ENCODE measurements at regions not wholly inside any gene's neighbourhood (a gene's known extent, or its start where the extent isn't known, plus 50 kb on each side); places are given as distances from the start of the nearest gene placed in this dataset.

GRCh38 chr2:7803515-7803914, 878.3 kb upstream of the ID2 start:
- no peaks in the 10 kb centered on the region for H3K36me3 Mint-ChIP-seq (ENCODE audit: insufficient read depth)
- H3K27ac Mint-ChIP-seq = no peak overlapping the region
- no peaks in the 10 kb centered on the region for H3K4me1 Mint-ChIP-seq (ENCODE audit: low read depth in 2 of 2)
- DNase-seq (no peak), ATAC-seq (replicated peaks) (no peak)
- H3K9me3 Mint-ChIP-seq = peaks cover 2 to 8% of the 10 kb centered on the region in 2 donors
- no peak overlapping the region for H3K4me3 Mint-ChIP-seq
- no peaks in the 10 kb centered on the region for H3K27me3 Mint-ChIP-seq

DNA sequence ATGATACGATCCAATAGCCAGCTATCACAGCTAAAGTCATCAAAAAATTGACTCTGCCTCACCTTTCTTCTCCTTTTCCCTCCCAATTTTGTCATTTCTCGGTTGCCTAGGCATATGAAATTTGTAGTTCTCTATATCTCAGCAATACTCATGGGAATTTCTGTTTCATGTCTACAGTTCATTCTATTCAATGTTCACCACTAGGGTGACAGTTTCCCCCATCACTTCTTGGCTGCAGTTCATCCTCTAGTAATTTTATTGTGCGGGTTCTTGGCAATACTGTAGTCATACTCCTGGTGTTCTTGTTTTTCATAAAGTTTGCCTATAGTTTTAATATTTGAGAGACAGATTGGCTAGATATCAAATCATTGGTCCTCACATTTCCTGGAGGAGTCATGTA, 872.2 kb upstream of the ID2 start:
- ATAC-seq (replicated peaks) = no peak
- no peak for DNase-seq
- no peak overlapping the region for H3K4me3 Mint-ChIP-seq
- H3K27ac Mint-ChIP-seq = no peak overlapping the region
- H3K9me3 Mint-ChIP-seq = peaks cover under 1 to 3% of the 10 kb centered on the region in 2 donors
- no peaks in the 10 kb centered on the region for H3K27me3 Mint-ChIP-seq
- no peaks in the 10 kb centered on the region for H3K36me3 Mint-ChIP-seq (ENCODE audit: insufficient read depth)
- H3K4me1 Mint-ChIP-seq (ENCODE audit: low read depth in 2 of 2) = peaks cover 0 to 6% of the 10 kb centered on the region in 2 donors

DNA sequence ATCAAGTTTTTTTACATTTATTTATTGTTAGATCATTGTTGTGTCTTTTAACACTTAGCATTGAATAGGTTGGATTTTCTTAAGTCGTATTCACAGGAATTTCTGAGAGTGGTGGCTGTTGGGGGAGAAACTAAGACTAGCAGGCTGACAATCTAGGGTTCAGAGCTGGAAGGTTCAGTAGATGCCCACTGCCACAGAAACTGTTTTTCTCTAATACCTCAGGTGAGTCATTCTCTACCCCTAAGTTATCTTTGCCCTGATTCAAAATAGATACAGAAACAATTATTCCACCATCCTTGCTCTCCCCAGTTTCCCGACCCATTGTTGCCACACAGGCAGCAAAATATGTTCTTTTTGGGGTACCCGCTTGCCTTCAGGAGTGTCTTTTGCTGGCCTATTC, 870.8 kb upstream of the ID2 start:
- no peak for ATAC-seq (replicated peaks)
- no peak for DNase-seq
- Mint-ChIP-seq H3K36me3 (ENCODE audit: insufficient read depth) (no peaks in the 10 kb centered on the region), H3K4me1 (ENCODE audit: low read depth in 2 of 2) (peaks cover 0 to 6% of the 10 kb centered on the region in 2 donors), H3K27me3 (no peaks in the 10 kb centered on the region), H3K27ac (no peak overlapping the region), H3K4me3 (no peak overlapping the region), H3K9me3 (peaks cover 2 to 6% of the 10 kb centered on the region in 2 donors)

DNA sequence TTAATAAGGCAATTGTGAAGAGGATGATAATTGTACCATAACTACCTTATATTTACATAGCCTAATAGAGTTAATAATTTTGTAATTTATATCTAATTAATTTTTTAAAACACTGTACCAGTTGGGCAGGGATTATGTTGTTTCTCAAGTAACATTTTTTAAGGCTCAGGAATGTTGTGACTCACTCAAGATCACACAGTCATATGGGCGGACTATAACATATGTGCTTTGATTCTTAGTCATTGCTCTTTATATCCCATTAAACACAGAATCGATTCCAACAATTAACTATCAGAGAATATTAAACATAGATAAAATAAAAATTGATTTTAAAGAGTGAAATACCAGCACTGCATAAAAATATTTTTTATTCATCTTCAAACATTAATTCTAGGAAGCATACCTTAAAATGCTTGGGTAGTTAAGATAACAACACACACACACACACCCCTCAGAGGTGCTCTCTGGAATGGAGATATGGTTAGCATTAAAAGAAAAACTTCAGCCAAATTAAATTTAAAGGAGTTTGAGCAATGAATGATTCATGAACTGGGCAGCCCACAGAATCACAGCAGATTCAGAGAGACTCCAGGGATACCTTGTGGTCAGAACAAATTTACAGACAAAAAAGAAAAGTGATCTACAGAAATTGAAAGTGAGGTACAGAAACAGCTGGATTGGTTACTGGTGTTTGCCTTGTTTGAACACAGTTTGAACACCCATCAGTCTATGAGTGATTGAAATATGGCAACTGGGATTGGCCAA, 869.4 kb upstream of the ID2 start:
- no peak overlapping the region for H3K27ac Mint-ChIP-seq
- DNase-seq (no peak), ATAC-seq (replicated peaks) (no peak)
- H3K27me3 Mint-ChIP-seq = peaks cover 0 to under 1% of the 10 kb centered on the region in 2 donors
- H3K4me3 Mint-ChIP-seq = no peak overlapping the region
- H3K36me3 Mint-ChIP-seq (ENCODE audit: insufficient read depth) = peaks cover 2% of the 10 kb centered on the region
- H3K4me1 Mint-ChIP-seq (ENCODE audit: low read depth in 2 of 2) = peaks cover 0 to 6% of the 10 kb centered on the region in 2 donors
- peaks cover 2 to 6% of the 10 kb centered on the region in 2 donors for H3K9me3 Mint-ChIP-seq

GRCh38 chr2:7813541-7814292, 868.1 kb upstream of the ID2 start:
- H3K36me3 Mint-ChIP-seq (ENCODE audit: insufficient read depth) = peaks cover 2% of the 10 kb centered on the region
- H3K4me1 Mint-ChIP-seq (ENCODE audit: low read depth in 2 of 2) = peaks cover 0 to 6% of the 10 kb centered on the region in 2 donors
- peaks cover 0 to 7% of the 10 kb centered on the region in 2 donors for H3K27me3 Mint-ChIP-seq
- ATAC-seq (replicated peaks) = no peak
- DNase-seq = no peak
- H3K4me3 Mint-ChIP-seq = no peak overlapping the region
- H3K9me3 Mint-ChIP-seq = peaks cover 2 to 6% of the 10 kb centered on the region in 2 donors
- no peak overlapping the region for H3K27ac Mint-ChIP-seq

- no peaks in the 10 kb centered on the region for H3K4me1 Mint-ChIP-seq (ENCODE audit: low read depth in 2 of 2)
- ATAC-seq (replicated peaks) (no peak), DNase-seq (no peak)
- H3K4me3 Mint-ChIP-seq = no peak overlapping the region
- H3K36me3 Mint-ChIP-seq (ENCODE audit: insufficient read depth) = peaks cover 2% of the 10 kb centered on the region
- no peak overlapping the region for H3K27ac Mint-ChIP-seq
- peaks cover 2 to 6% of the 10 kb centered on the region in 2 donors for H3K9me3 Mint-ChIP-seq
- H3K27me3 Mint-ChIP-seq = peaks cover 0 to 7% of the 10 kb centered on the region in 2 donors
Observed at GRCh38 chr2:7815726-7816125, 866.1 kb upstream of the ID2 start.

DNA sequence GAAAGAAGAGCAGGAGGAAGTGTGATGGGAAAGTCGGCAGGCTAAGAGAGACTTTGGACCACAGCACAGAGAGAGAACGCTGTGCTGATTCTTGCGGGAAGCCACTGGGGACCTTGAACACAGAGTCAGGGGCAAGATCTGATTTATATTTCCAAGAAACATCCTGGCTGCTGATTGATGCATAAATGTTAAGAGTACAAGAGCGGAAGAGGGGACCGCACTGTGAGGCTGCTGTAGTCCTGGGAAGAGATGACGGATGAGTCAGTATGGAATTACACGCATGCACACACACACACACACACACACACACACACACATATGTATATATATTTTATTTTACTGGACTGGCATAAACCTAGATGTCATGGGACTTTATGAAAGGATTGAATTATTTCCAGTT, 865.6 kb upstream of the ID2 start:
- Mint-ChIP-seq H3K27me3 (peaks cover 0 to 7% of the 10 kb centered on the region in 2 donors), H3K27ac (no peak overlapping the region)

DNA sequence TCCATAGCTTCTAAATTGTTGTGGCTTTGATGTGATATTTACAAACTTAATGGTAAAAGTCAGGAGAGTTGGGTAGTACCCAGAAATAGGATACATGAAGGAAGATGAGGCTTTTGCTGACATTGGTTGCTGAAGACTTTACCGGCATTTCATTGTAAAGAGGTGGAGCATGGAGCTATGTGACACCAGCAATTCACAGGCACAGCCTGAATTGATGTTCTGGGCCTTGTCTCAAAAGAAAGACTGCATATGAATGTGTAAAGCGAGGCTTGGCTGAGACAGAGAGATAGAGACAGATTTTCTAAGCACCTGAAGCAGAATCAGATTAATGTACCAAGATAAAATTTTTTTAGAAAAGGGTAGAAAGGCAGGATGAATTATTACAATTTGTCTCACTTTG, 864.9 kb upstream of the ID2 start:
- no peak for ATAC-seq (replicated peaks)

More for the DNA sequence above, 865.6 kb upstream of the ID2 start:
- peaks cover 2 to 6% of the 10 kb centered on the region in 2 donors for H3K9me3 Mint-ChIP-seq
- H3K4me1 Mint-ChIP-seq (ENCODE audit: low read depth in 2 of 2) = no peaks in the 10 kb centered on the region
- no peak overlapping the region for H3K4me3 Mint-ChIP-seq
- DNase-seq (no peak), ATAC-seq (replicated peaks) (no peak)
- H3K36me3 Mint-ChIP-seq (ENCODE audit: insufficient read depth) = peaks cover 2% of the 10 kb centered on the region

GRCh38 chr2:7819316-7819715, 862.5 kb upstream of the ID2 start:
- Mint-ChIP-seq H3K36me3 (ENCODE audit: insufficient read depth) (peaks cover 2% of the 10 kb centered on the region), H3K4me1 (ENCODE audit: low read depth in 2 of 2) (no peaks in the 10 kb centered on the region), H3K9me3 (peaks cover 2 to 6% of the 10 kb centered on the region in 2 donors), H3K4me3 (no peak overlapping the region), H3K27ac (no peak overlapping the region), H3K27me3 (peaks cover 0 to 7% of the 10 kb centered on the region in 2 donors)
- DNase-seq (no peak), ATAC-seq (replicated peaks) (no peak)

More for the DNA sequence above, 864.9 kb upstream of the ID2 start:
- no peak overlapping the region for H3K4me3 Mint-ChIP-seq
- H3K36me3 Mint-ChIP-seq (ENCODE audit: insufficient read depth) = peaks cover 2% of the 10 kb centered on the region
- no peak overlapping the region for H3K27ac Mint-ChIP-seq
- peaks cover 0 to 7% of the 10 kb centered on the region in 2 donors for H3K27me3 Mint-ChIP-seq
- no peak for DNase-seq
- peaks cover 2 to 6% of the 10 kb centered on the region in 2 donors for H3K9me3 Mint-ChIP-seq
- H3K4me1 Mint-ChIP-seq (ENCODE audit: low read depth in 2 of 2) = no peaks in the 10 kb centered on the region

DNA sequence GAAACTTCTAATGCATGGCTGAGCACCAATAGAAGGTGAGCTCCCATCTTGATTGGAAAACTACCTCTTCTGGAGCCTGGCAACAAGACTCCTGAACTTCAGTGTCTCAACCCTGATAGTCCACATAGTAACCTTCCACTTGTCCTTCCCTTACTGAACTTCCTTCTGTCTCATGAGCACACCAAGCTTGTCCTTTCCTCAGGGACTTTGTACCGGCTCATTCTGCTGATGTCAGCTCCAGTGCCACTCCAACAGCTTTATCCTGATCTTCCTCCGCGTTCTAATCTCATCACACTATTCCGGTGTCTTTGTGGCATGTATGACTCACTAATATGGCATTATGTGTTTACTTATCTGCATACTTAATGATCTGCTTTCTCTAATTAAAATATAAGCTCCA, 862.0 kb upstream of the ID2 start:
- peaks cover 0 to 1% of the 10 kb centered on the region in 2 donors for H3K9me3 Mint-ChIP-seq
- DNase-seq (no peak), ATAC-seq (replicated peaks) (no peak)
- no peak overlapping the region for H3K27ac Mint-ChIP-seq
- H3K27me3 Mint-ChIP-seq = peaks cover 0 to 7% of the 10 kb centered on the region in 2 donors
- no peaks in the 10 kb centered on the region for H3K4me1 Mint-ChIP-seq (ENCODE audit: low read depth in 2 of 2)
- H3K36me3 Mint-ChIP-seq (ENCODE audit: insufficient read depth) = peaks cover 2% of the 10 kb centered on the region
- H3K4me3 Mint-ChIP-seq = no peak overlapping the region

- H3K4me3 Mint-ChIP-seq = no peak overlapping the region
- no peak overlapping the region for H3K27ac Mint-ChIP-seq
- no peak for ATAC-seq (replicated peaks)
- no peak for DNase-seq
- no peaks in the 10 kb centered on the region for H3K27me3 Mint-ChIP-seq
- peaks cover 2 to 16% of the 10 kb centered on the region in 2 donors for H3K4me1 Mint-ChIP-seq (ENCODE audit: low read depth in 2 of 2)
- H3K36me3 Mint-ChIP-seq (ENCODE audit: insufficient read depth) = peaks cover 2% of the 10 kb centered on the region
- H3K9me3 Mint-ChIP-seq = no peaks in the 10 kb centered on the region
Observed at GRCh38 chr2:7824211-7824610, 857.6 kb upstream of the ID2 start.

GRCh38 chr2:7825591-7826312, 856.1 kb upstream of the ID2 start:
- Mint-ChIP-seq H3K4me3 (no peak overlapping the region), H3K36me3 (ENCODE audit: insufficient read depth) (peaks cover 2% of the 10 kb centered on the region), H3K27me3 (no peaks in the 10 kb centered on the region), H3K9me3 (no peaks in the 10 kb centered on the region), H3K4me1 (ENCODE audit: low read depth in 2 of 2) (peaks cover 2 to 16% of the 10 kb centered on the region in 2 donors), H3K27ac (peak overlapping the region in 1 of 2 donors; percentile 54)
- ATAC-seq (replicated peaks) (peak; percentile 41), DNase-seq (no peak)

- DNase-seq = no peak
- peak overlapping the region in 1 of 2 donors; percentile 9 for H3K4me3 Mint-ChIP-seq
- H3K27ac Mint-ChIP-seq = no peak overlapping the region
- H3K9me3 Mint-ChIP-seq = no peaks in the 10 kb centered on the region
- no peaks in the 10 kb centered on the region for H3K27me3 Mint-ChIP-seq
- peaks cover 2% of the 10 kb centered on the region for H3K36me3 Mint-ChIP-seq (ENCODE audit: insufficient read depth)
- ATAC-seq (replicated peaks) = no peak
- H3K4me1 Mint-ChIP-seq (ENCODE audit: low read depth in 2 of 2) = peaks cover 2 to 16% of the 10 kb centered on the region in 2 donors
Observed at GRCh38 chr2:7826656-7827055, 855.2 kb upstream of the ID2 start.
